Smooth muscle cell (in vitro differentiated cells): ENCODE measurements at regions not wholly inside any gene's neighbourhood (a gene's known extent, or its start where the extent isn't known, plus 50 kb on each side); places are given as distances from the start of the nearest gene placed in this dataset.

Source experiments
- DNase-seq: peaks from one replicate; lab custom pipeline; 2025; ENCODE audit not compliant: unreplicated experiment; lab: John Stamatoyannopoulos, UW
- H2AFZ ChIP-seq: fragments of 200-600 bp; sonication (generic); 2 replicates; pipeline ENCODE4 v1.6.0; 2016; ENCODE audit warnings: antibody characterized with exemption, low read depth, mild to moderate bottlenecking
- H3F3A ChIP-seq: fragments of 200-600 bp; sonication (generic); 2 replicates; pipeline ENCODE4 v1.6.0; 2017; ENCODE audit warnings: antibody characterized with exemption, low read depth
- H3K27ac ChIP-seq: fragments of 200-600 bp; sonication (generic); 2 replicates; pipeline ENCODE4 v1.5.1; 2016; ENCODE audit warnings: low read depth, mild to moderate bottlenecking
- H3K27me3 ChIP-seq: fragments of 200-600 bp; sonication (generic); 2 replicates; pipeline ENCODE4 v1.6.1; 2016; ENCODE audit warnings: low read depth, mild to moderate bottlenecking
- H3K36me3 ChIP-seq: fragments of 200-600 bp; sonication (generic); 2 replicates; pipeline ENCODE4 v1.5.1; 2016; ENCODE audit warnings: low read depth
- H3K4me1 ChIP-seq: fragments of 200-600 bp; sonication (generic); 2 replicates; pipeline ENCODE4 v1.5.1; 2016; ENCODE audit warnings: low read depth
- H3K4me2 ChIP-seq: fragments of 200-600 bp; sonication (generic); 2 replicates; pipeline ENCODE4 v1.6.0; 2016; ENCODE audit warnings: mild to moderate bottlenecking
- H3K4me3 ChIP-seq: fragments of 200-600 bp; sonication (generic); 2 replicates; pipeline ENCODE4 v1.5.1; 2016; ENCODE audit warnings: mild to moderate bottlenecking
- H3K79me2 ChIP-seq: fragments of 200-600 bp; sonication (generic); 2 replicates; pipeline ENCODE4 v1.6.0; 2016; ENCODE audit warnings: low read depth, mild to moderate bottlenecking
- H3K9ac ChIP-seq: fragments of 200-600 bp; sonication (generic); 2 replicates; pipeline ENCODE4 v1.6.0; 2016; ENCODE audit warnings: low read depth
- H3K9me3 ChIP-seq: fragments of 200-600 bp; sonication (generic); replicated peaks from 2 replicates; pipeline ENCODE4 v1.5.1; 2016; ENCODE audit warnings: low read depth
- H4K20me1 ChIP-seq: fragments of 200-600 bp; sonication (generic); 2 replicates; pipeline ENCODE4 v1.6.0; 2016; ENCODE audit warnings: low read depth
- CTCF ChIP-seq: fragments of 200-600 bp; sonication (generic); IDR thresholded peaks from 2 replicates; pipeline ENCODE4 v1.5.1; 2017; ENCODE audit warnings: borderline replicate concordance, mild to moderate bottlenecking, antibody characterized with exemption; ENCODE audit not compliant: insufficient read depth, poor library complexity, severe bottlenecking
- WGBS: methylation state at CpG from one replicate; pipeline ENCODE4 v1.1.7; 2016; ENCODE audit warnings: low lambda C conversion rate; 5-methylcytosine and 5-hydroxymethylcytosine counted together

DNA sequence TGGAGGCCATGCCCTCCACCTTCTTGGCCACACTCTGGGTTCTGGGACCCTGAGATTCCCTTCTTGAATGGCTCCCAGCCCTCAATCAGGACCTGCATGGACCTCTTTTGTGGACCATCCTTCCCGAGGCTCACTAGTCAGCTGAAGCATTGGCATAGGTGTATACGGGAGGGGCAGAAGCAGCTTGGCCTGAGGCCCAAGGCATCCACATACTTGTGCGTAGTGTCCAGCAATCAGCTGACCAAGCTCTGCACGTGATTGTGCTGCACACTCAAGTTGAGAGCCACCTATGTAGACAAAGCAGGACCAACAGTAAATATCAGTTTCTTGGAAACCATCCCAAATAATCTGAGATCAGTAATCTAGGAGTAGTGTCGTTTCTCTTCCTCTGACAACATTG, 119.6 kb downstream of the INSIG2 start:
- Histone ChIP-seq H3K4me2 (no peak overlapping the region), H3K36me3 (no peaks in the 10 kb centered on the region), H3F3A (no peaks in the 10 kb centered on the region), H3K9me3 (no peaks in the 10 kb centered on the region), H4K20me1 (no peaks in the 10 kb centered on the region), H3K27me3 (peaks cover 6% of the 10 kb centered on the region), H3K4me3 (no peak overlapping the region), H3K9ac (no peak overlapping the region), H3K27ac (no peak overlapping the region), H3K4me1 (no peaks in the 10 kb centered on the region), H3K79me2 (no peaks in the 10 kb centered on the region), H2AFZ (no peak overlapping the region)
- DNase-seq = no peak
- no peak for TF ChIP-seq CTCF
- 85% methylated on average over 5 of the region's 5 CpGs for WGBS

DNA sequence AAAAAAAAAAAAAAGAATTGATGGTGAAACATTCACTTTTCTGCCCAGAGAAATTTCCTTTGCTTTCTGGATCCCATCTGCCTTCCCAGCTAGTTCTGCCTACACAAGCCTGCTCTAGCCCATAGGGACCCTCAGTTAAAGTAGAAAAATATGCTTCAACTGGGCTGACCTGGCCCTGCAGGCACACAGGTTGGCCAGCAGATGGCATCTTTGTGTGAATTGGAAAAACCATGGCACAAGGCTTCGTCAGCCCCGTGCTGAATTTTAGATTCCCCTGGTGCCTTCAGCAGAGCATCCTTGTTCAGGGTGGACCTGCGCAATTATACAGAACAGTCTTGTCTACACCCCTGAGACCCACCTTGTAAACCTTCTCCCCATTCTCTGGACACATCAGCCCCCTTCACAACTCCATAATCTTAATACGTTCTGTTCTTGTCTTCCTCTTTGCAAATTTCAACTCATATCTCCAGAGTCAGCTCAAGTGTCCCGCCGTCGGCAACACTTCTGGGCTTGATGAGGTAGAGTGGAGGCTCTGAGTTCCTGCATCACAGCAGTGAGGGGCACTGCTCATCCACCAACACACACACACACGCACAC, 114.5 kb downstream of the INSIG2 start:
- H3K4me1 ChIP-seq = no peaks in the 10 kb centered on the region
- DNase-seq = no peak
- TF ChIP-seq CTCF = peak; percentile 80
- no peaks in the 10 kb centered on the region for H3K36me3 ChIP-seq
- no peak overlapping the region for H2AFZ ChIP-seq
- H3K4me3 ChIP-seq = no peak overlapping the region
- H3F3A ChIP-seq = no peaks in the 10 kb centered on the region
- H3K4me2 ChIP-seq = no peak overlapping the region
- no peaks in the 10 kb centered on the region for H3K9me3 ChIP-seq
- no peaks in the 10 kb centered on the region for H3K79me2 ChIP-seq
- H4K20me1 ChIP-seq = no peaks in the 10 kb centered on the region
- WGBS = 60% methylated on average over 8 of the region's 8 CpGs
- no peak overlapping the region for H3K27ac ChIP-seq
- H3K27me3 ChIP-seq = peaks cover 14% of the 10 kb centered on the region
- H3K9ac ChIP-seq = no peak overlapping the region

GRCh38 chr2:118198268-118198667, 110.0 kb downstream of the INSIG2 start:
- H3K4me1 ChIP-seq = no peaks in the 10 kb centered on the region
- H3K27me3 ChIP-seq = peaks cover 15% of the 10 kb centered on the region
- H3K9me3 ChIP-seq = no peaks in the 10 kb centered on the region
- H3K79me2 ChIP-seq = no peaks in the 10 kb centered on the region
- no peak overlapping the region for H3K27ac ChIP-seq
- no peak for TF ChIP-seq CTCF
- no peak overlapping the region for H2AFZ ChIP-seq
- H3K4me3 ChIP-seq = no peak overlapping the region
- no peaks in the 10 kb centered on the region for H3K36me3 ChIP-seq
- no peak for DNase-seq
- H3F3A ChIP-seq = no peaks in the 10 kb centered on the region
- H4K20me1 ChIP-seq = no peaks in the 10 kb centered on the region
- H3K4me2 ChIP-seq = no peak overlapping the region
- WGBS = 94% methylated on average over 1 of the region's 1 CpG
- no peak overlapping the region for H3K9ac ChIP-seq

GRCh38 chr2:118197011-118197675, 108.9 kb downstream of the INSIG2 start:
- Histone ChIP-seq H3F3A (no peaks in the 10 kb centered on the region), H3K36me3 (no peaks in the 10 kb centered on the region), H3K27me3 (peaks cover 12% of the 10 kb centered on the region), H3K27ac (no peak overlapping the region), H4K20me1 (no peaks in the 10 kb centered on the region), H2AFZ (no peak overlapping the region), H3K79me2 (no peaks in the 10 kb centered on the region), H3K4me3 (no peak overlapping the region), H3K4me2 (no peak overlapping the region), H3K9ac (no peak overlapping the region), H3K4me1 (no peaks in the 10 kb centered on the region), H3K9me3 (no peaks in the 10 kb centered on the region)
- WGBS = 68% methylated on average over 2 of the region's 2 CpGs
- DNase-seq = no peak
- no peak for TF ChIP-seq CTCF
